NAMALWA (cell line): ENCODE measurements at regions not wholly inside any gene's neighbourhood (a gene's known extent, or its start where the extent isn't known, plus 50 kb on each side); places are given as distances from the start of the nearest gene placed in this dataset.
"Not testable (repeated sequence)": the region's sequence is repeated elsewhere in the genome, so short reads cannot be mapped to it uniquely, and the experiment has no call there.

Experiments
- DNase-seq: peaks from one replicate; pipeline ENCODE4 v3.0.0-alpha.2; 2015; ENCODE audit warnings: low spot score

GRCh38 chr15:59783774-59784520, 94.8 kb upstream of the BNIP2 start:
- DNase-seq: not testable (repeated sequence)

DNA sequence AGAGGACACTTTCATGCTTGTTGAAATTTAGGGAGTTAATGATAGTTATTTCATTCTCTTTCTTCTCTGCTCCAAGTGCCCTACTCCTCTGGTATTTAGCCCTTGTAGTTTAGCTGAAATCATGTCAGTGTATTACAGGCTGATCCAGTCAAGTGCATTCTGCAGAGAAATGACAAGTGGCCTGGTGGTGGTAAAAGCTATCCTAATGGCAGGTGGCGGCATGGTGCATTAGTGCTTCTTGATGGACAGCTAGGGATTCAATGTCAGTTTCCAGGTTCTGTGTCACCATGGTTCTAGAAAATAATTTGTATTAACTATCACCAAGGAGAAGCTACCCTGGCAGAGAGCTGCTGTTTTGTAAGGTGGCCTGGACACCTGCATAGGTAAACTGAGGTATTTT, 90.0 kb upstream of the BNIP2 start:
- no peak for DNase-seq

- DNase-seq: peak; percentile 37
Measured at GRCh38 chr15:59764775-59765174, 75.7 kb upstream of the BNIP2 start.

DNA sequence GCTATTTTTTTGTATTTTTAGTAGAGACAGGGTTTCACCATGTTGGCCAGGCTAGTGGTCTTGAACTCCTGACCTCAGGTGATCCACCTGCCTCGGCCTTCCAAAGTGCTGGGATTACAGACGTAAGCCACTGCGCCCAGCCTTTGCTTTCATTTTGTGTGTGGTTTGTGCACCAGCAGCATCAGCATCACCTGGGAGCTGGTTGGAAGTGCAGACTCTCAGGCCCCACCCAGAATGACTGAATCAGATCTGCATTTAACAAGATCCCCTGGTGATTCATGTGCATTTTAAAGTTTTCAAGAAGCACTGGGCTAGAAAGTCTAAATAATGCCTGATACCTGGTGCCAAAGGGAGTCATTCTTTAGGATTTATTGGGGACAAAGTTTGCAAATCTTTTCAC, 73.4 kb upstream of the BNIP2 start:
- no peak for DNase-seq

- not testable (repeated sequence) for DNase-seq
Measured at GRCh38 chr15:59760256-59760655, 71.1 kb upstream of the BNIP2 start.

DNA sequence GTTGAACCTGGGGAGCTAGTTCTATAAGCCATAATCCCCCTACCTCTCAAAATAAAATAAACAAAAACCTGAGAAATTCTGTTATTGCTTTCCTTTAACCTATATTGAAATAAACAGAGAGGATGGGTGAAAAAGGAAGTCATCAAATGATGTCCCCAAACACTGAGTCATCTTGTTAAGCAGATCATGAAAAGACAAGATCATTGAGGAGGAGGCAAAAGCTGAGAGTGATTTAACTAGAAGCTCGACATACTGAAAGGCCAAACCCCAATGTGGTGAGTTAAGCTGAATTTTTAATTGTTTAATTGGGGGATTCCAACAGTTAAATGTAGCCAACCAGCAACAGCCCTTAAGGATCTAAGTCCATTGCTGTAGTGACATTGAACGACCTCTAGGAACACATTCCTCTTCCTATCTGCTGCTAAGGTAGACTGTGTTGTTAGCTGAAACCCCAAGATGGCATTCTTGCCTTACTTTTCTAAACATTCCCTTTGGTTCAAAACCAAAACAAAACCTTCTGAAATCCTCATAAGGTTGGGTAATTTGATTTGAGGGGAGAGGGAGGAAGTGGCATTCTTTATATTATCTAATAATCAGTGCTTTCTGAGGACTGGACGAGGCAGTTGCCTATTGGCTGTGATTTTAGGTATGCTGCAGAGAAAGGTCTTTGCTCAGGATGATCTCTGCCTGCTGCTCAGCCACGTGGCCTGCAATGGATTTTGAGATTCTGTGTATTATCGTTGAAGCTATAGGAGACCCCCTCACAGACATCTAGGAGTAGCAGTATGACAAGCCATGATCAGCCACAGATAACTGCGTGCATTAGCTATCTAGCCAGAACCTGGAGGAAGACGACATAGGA, 62.7 kb upstream of the BNIP2 start:
- DNase-seq: peak; percentile 48

DNA sequence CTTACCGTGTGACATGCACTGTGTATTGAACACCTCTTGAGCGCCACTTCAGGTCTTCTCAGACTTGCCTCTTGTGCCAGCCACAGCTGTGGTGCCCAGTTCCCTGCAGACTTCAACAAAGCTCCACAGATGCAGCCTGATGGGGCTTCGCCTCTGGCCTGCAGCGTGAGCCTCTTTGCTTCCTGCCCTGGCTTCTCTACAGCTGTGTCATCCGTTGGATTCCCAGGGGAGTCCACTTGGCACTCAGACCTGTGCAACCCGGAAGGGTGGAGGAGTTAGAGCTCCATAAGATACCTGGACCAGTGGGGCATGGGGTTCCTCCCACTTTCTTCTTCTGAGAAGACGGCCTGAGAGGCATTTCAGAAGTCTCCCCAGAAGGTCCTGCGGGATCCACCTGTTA, 57.7 kb upstream of the BNIP2 start:
- DNase-seq: peak; percentile 21

- DNase-seq: peak; percentile 39
Measured at GRCh38 chr15:59741274-59741906, 52.3 kb upstream of the BNIP2 start.

DNA sequence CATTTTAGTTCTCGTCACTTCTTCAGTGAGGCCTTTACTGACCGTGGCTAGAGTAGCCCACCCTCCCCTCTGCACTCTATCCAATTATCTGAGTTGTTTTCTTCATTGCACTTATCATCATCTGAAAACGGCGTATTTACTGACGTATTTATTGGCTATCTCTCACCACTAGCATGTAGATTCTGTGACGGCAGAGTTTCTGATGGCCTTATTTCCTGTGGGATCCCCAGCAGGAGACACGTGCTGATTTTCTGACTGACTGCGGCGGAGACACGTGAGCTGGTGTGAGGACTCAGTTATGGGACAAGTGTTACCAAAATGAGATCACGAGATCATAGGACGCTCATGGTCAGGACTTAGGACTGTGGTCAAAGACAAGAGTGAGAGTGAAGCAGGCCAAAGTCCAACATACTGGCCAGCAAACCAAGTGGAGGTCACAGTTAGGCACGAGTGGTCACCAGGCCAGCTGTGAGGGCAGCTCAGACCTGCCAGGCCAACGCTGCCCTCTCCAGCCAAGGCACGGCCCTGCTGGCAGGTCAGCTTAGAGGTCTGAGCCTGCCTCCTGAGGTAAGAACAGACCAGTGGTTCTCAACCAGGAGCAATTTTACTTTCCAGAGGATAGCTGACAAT, 50.6 kb upstream of the BNIP2 start:
- DNase-seq: no peak
